Brain microvascular endothelial cell (primary cell): ENCODE measurements at regions not wholly inside any gene's neighbourhood (a gene's known extent, or its start where the extent isn't known, plus 50 kb on each side); places are given as distances from the start of the nearest gene placed in this dataset.

Experiments
- DNase-seq: peaks from one replicate; pipeline ENCODE4 v3.0.0-alpha.2; 2020
- H3K27ac ChIP-seq: fragments of 250-450 bp; sonication (Bioruptor Pico); 2 replicates; pipeline ENCODE4 v1.5.1; 2020; ENCODE audit warnings: mild to moderate bottlenecking, moderate library complexity
- H3K27me3 ChIP-seq: fragments of 250-450 bp; sonication (Bioruptor Pico); replicated peaks from 2 replicates; pipeline ENCODE4 v1.5.1; 2020; ENCODE audit warnings: mild to moderate bottlenecking
- H3K36me3 ChIP-seq: fragments of 250-450 bp; sonication (Bioruptor Pico); replicated peaks from 2 replicates; pipeline ENCODE4 v1.5.1; 2020; ENCODE audit warnings: mild to moderate bottlenecking
- H3K4me3 ChIP-seq: 2 replicates; pipeline ENCODE4 v1.5.1; 2011; ENCODE audit warnings: low read depth, mild to moderate bottlenecking, control low read depth, low read length, moderate library complexity
- CTCF ChIP-seq: IDR thresholded peaks from 2 replicates; pipeline ENCODE4 v1.5.1; 2011; ENCODE audit warnings: low read depth, mild to moderate bottlenecking, moderate library complexity, low read length, control low read depth, inconsistent platforms; ENCODE audit errors: missing control alignments
- in situ Hi-C: cut with HindIII; loops from 2 replicates; pipeline ENCODE4 v1.10.0; 2017; ENCODE audit warnings: low sequenced_read_pairs, low pct_ligation_motif_present

DNA sequence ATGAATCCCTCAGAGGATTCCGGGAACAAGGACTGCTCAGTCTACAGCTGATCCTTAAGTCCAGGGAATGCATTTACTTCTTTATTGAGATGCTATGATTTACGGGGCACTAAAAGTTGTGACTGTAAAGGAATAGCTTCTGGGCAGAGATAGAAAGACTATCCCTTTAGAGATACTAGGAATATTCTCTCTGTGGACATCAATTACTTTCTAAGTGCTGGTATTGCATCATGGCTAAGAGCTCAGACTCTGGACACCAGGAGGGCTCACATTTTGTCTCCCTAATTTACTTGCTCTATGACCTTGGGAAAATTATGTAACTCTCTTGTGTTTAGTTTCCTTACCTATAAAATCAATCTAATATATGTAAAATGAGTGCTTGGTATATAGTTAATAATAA is 131.4 kb downstream of the AKAIN1 start:
- H3K4me3 ChIP-seq: no peak overlapping the region
- H3K36me3 ChIP-seq: no peaks in the 10 kb centered on the region

DNA sequence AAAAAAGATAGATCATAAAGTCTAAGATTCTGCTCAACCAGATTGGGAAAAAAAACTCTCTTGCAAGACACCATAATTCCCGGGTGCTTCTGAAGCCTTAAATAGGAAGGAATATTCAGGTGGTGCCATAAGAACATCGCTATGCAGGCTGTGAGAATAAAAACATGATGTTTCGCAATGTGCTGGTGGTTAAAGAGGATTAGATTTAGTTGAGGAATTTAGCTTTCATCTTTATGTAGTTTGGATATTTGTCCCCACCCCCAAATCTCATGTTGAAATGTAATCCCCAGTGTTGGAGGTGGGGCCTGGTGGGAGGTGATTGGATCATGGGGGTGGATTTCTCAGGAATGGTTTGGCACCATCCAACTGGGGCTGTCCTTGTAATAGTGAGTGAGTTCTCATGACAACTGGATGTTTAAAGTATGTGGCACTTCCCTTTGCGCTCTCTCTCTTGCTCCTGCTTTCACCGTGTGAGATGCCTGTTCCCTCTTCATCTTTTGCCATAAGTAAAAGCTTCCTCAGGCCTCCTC is 132.2 kb downstream of the AKAIN1 start:
- Histone ChIP-seq H3K4me3 (no peak overlapping the region), H3K36me3 (no peaks in the 10 kb centered on the region), H3K27me3 (no peaks in the 10 kb centered on the region), H3K27ac (no peak overlapping the region)
- DNase-seq: no peak
- TF ChIP-seq CTCF: no peak
- in situ Hi-C loops: no loop called here

More for the DNA sequence above, 131.4 kb downstream of the AKAIN1 start:
- H3K27me3 ChIP-seq: no peaks in the 10 kb centered on the region
- TF ChIP-seq CTCF: no peak
- in situ Hi-C loops: no loop called here
- H3K27ac ChIP-seq: no peak overlapping the region
- no peak for DNase-seq

- no peak overlapping the region for H3K27ac ChIP-seq
- TF ChIP-seq CTCF: no peak
- no peaks in the 10 kb centered on the region for H3K36me3 ChIP-seq
- DNase-seq: no peak
- in situ Hi-C loops: no loop called here
- no peaks in the 10 kb centered on the region for H3K27me3 ChIP-seq
- H3K4me3 ChIP-seq: no peak overlapping the region
Observed at GRCh38 chr18:5061785-5062184, 135.3 kb downstream of the AKAIN1 start.

- TF ChIP-seq CTCF: no peak
- H3K27ac ChIP-seq: no peak overlapping the region
- H3K4me3 ChIP-seq: no peak overlapping the region
- DNase-seq: no peak
- H3K27me3 ChIP-seq: no peaks in the 10 kb centered on the region
- in situ Hi-C loops: no loop called here
- no peaks in the 10 kb centered on the region for H3K36me3 ChIP-seq
Observed at GRCh38 chr18:5060543-5060942, 136.5 kb downstream of the AKAIN1 start.

GRCh38 chr18:5059696-5060032 is 137.4 kb downstream of the AKAIN1 start:
- in situ Hi-C loops: no loop called here
- TF ChIP-seq CTCF: no peak
- H3K4me3 ChIP-seq: no peak overlapping the region
- H3K27ac ChIP-seq: no peak overlapping the region
- DNase-seq: no peak
- H3K36me3 ChIP-seq: no peaks in the 10 kb centered on the region
- H3K27me3 ChIP-seq: no peaks in the 10 kb centered on the region
